ENCODE measurements at regions not wholly inside any gene's neighbourhood (a gene's known extent, or its start where the extent isn't known, plus 50 kb on each side); places are given as distances from the start of the nearest gene placed in this dataset.
A peak's percentile ranks its signal among the peaks of the same experiment; 100 is the strongest.

- TF ChIP-seq BCL11A (IDR thresholded peaks at IDR 0.05; ENCODE audit: low read depth, low read length), result 0 out of 2 replicates have a peak, but pooled peaks have one; percentile 33
- TF ChIP-seq KDM1A (IDR thresholded peaks at IDR 0.05; ENCODE audit: borderline replicate concordance), result no peak
- no peak for TF ChIP-seq KAT2A (conservative IDR thresholded peaks at IDR 0.05; ENCODE audit: control insufficient read depth, low read depth, low read length)
- TF ChIP-seq LARP7 (IDR thresholded peaks at IDR 0.05), result no peak
- no peak for TF ChIP-seq BRCA1 (IDR thresholded peaks at IDR 0.05; ENCODE audit: low read depth, low read length)
- TF ChIP-seq CBFB (IDR thresholded peaks at IDR 0.05; ENCODE audit: low read depth), result 0 out of 2 replicates have a peak, but pooled peaks have one; percentile 54
- no peak for TF ChIP-seq SMC3 (IDR thresholded peaks at IDR 0.05; ENCODE audit: borderline replicate concordance, low read length)
- no peak for TF ChIP-seq ZNF384 (IDR thresholded peaks at IDR 0.05; ENCODE audit: borderline replicate concordance, low read depth, low read length)
- TF ChIP-seq, protein P1, sequence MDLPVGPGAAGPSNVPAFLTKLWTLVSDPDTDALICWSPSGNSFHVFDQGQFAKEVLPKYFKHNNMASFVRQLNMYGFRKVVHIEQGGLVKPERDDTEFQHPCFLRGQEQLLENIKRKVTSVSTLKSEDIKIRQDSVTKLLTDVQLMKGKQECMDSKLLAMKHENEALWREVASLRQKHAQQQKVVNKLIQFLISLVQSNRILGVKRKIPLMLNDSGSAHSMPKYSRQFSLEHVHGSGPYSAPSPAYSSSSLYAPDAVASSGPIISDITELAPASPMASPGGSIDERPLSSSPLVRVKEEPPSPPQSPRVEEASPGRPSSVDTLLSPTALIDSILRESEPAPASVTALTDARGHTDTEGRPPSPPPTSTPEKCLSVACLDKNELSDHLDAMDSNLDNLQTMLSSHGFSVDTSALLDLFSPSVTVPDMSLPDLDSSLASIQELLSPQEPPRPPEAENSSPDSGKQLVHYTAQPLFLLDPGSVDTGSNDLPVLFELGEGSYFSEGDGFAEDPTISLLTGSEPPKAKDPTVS (IDR thresholded peaks at IDR 0.05; ENCODE audit: low read depth, low read length), result no peak
- TF ChIP-seq NFXL1 (IDR thresholded peaks at IDR 0.05; ENCODE audit: borderline replicate concordance), result no peak
- TF ChIP-seq, protein P2, sequence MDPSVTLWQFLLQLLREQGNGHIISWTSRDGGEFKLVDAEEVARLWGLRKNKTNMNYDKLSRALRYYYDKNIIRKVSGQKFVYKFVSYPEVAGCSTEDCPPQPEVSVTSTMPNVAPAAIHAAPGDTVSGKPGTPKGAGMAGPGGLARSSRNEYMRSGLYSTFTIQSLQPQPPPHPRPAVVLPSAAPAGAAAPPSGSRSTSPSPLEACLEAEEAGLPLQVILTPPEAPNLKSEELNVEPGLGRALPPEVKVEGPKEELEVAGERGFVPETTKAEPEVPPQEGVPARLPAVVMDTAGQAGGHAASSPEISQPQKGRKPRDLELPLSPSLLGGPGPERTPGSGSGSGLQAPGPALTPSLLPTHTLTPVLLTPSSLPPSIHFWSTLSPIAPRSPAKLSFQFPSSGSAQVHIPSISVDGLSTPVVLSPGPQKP (IDR thresholded peaks at IDR 0.05; ENCODE audit: low read depth, low read length), result no peak
- TF ChIP-seq, protein P3, sequence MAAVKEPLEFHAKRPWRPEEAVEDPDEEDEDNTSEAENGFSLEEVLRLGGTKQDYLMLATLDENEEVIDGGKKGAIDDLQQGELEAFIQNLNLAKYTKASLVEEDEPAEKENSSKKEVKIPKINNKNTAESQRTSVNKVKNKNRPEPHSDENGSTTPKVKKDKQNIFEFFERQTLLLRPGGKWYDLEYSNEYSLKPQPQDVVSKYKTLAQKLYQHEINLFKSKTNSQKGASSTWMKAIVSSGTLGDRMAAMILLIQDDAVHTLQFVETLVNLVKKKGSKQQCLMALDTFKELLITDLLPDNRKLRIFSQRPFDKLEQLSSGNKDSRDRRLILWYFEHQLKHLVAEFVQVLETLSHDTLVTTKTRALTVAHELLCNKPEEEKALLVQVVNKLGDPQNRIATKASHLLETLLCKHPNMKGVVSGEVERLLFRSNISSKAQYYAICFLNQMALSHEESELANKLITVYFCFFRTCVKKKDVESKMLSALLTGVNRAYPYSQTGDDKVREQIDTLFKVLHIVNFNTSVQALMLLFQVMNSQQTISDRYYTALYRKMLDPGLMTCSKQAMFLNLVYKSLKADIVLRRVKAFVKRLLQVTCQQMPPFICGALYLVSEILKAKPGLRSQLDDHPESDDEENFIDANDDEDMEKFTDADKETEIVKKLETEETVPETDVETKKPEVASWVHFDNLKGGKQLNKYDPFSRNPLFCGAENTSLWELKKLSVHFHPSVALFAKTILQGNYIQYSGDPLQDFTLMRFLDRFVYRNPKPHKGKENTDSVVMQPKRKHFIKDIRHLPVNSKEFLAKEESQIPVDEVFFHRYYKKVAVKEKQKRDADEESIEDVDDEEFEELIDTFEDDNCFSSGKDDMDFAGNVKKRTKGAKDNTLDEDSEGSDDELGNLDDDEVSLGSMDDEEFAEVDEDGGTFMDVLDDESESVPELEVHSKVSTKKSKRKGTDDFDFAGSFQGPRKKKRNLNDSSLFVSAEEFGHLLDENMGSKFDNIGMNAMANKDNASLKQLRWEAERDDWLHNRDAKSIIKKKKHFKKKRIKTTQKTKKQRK (IDR thresholded peaks at IDR 0.05; ENCODE audit: low read depth, low read length), result no peak
- TF ChIP-seq JUNB (IDR thresholded peaks at IDR 0.05), result peak; percentile 37; the same call in 1 of the 2 replicates
- no peak for TF ChIP-seq BHLHE40 (IDR thresholded peaks at IDR 0.05; ENCODE audit: borderline replicate concordance in 1 of 2, low read depth in 2 of 2, low read length in 1 of 2)
- TF ChIP-seq SREBF1 (IDR thresholded peaks at IDR 0.05; ENCODE audit: low read length), result no peak
- TF ChIP-seq, protein P4, sequence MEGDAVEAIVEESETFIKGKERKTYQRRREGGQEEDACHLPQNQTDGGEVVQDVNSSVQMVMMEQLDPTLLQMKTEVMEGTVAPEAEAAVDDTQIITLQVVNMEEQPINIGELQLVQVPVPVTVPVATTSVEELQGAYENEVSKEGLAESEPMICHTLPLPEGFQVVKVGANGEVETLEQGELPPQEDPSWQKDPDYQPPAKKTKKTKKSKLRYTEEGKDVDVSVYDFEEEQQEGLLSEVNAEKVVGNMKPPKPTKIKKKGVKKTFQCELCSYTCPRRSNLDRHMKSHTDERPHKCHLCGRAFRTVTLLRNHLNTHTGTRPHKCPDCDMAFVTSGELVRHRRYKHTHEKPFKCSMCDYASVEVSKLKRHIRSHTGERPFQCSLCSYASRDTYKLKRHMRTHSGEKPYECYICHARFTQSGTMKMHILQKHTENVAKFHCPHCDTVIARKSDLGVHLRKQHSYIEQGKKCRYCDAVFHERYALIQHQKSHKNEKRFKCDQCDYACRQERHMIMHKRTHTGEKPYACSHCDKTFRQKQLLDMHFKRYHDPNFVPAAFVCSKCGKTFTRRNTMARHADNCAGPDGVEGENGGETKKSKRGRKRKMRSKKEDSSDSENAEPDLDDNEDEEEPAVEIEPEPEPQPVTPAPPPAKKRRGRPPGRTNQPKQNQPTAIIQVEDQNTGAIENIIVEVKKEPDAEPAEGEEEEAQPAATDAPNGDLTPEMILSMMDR (IDR thresholded peaks at IDR 0.05 in 2 of 3, conservative IDR thresholded peaks at IDR 0.05 in 1 of 3; ENCODE audit: control insufficient read depth in 2 of 3, extremely low read depth in 1 of 3, insufficient read depth in 1 of 3, low read depth in 3 of 3, low read length in 3 of 3), result no peak
- no peak for TF ChIP-seq NFIC (IDR thresholded peaks at IDR 0.05; ENCODE audit: low read depth, low read length)
- no peak for TF ChIP-seq EZH2 (IDR thresholded peaks at IDR 0.05; ENCODE audit: borderline replicate concordance, control insufficient read depth, low read depth, low read length)
- no peak for TF ChIP-seq RBBP5 (conservative IDR thresholded peaks at IDR 0.05)
- TF ChIP-seq IKZF1 (conservative IDR thresholded peaks at IDR 0.05), result peak; percentile 24; the same call in 1 of the 2 replicates
- no peak for TF ChIP-seq BACH1 (IDR thresholded peaks at IDR 0.05; ENCODE audit: borderline replicate concordance)
- no peak for TF ChIP-seq PAX8 (IDR thresholded peaks at IDR 0.05)
Observed at GRCh38 chrX:997631-998137, 214.8 kb downstream of the CRLF2 start (continued).
